Uterus (tissue), 3 donors: ENCODE measurements at regions not wholly inside any gene's neighbourhood (a gene's known extent, or its start where the extent isn't known, plus 50 kb on each side); places are given as distances from the start of the nearest gene placed in this dataset.
"Not testable (repeated sequence)": the region's sequence is repeated elsewhere in the genome, so short reads cannot be mapped to it uniquely, and the experiment has no call there.

Source experiments
- DNase-seq, 2 donors: peaks; one replicate each; pipeline ENCODE4 v3.0.0-alpha.2; 2019 to 2020
- H3K27ac ChIP-seq, 2 donors: fragments of 200-600 bp; sonication (generic); 1 replicate in 1 of 2; 2 replicates in 1 of 2; pipeline ENCODE4 v1.5.1; 2016 to 2018
- H3K27me3 ChIP-seq, 2 donors: fragments of 200-600 bp; sonication (generic); one replicate each; pipeline ENCODE4 v1.5.1; 2018 to 2019; ENCODE audit warnings: control low read depth in 1 of 2
- H3K36me3 ChIP-seq, 2 donors: fragments of 200-600 bp; sonication (generic); one replicate each; pipeline ENCODE4 v1.5.1; 2019; ENCODE audit warnings: control low read depth in 1 of 2
- H3K4me1 ChIP-seq, 2 donors: fragments of 200-600 bp; sonication (generic); one replicate each; pipeline ENCODE4 v1.5.1; 2018 to 2019; ENCODE audit warnings: control low read depth in 1 of 2
- H3K4me3 ChIP-seq, 2 donors: fragments of 200-600 bp; sonication (generic); 1 replicate in 1 of 2; 2 replicates in 1 of 2; pipeline ENCODE4 v1.5.1; 2018 to 2019; ENCODE audit warnings: mild to moderate bottlenecking in 1 of 2
- H3K9me3 ChIP-seq, 2 donors: fragments of 200-600 bp; sonication (generic); one replicate each; pipeline ENCODE4 v1.5.1; 2019; ENCODE audit warnings: control low read depth in 1 of 2
- POLR2A ChIP-seq, 2 donors: fragments of 450-650 bp; IDR thresholded peaks; one replicate each; pipeline ENCODE4 v1.6.1; 2016; ENCODE audit warnings: antibody characterized with exemption in 2 of 2, mild to moderate bottlenecking in 1 of 2, moderate library complexity in 1 of 2
- intact Hi-C: fragments of 100-400 bp; cut with DNase I; formaldehyde crosslinking; loops from one replicate; pipeline ENCODE4 v1.15.1; 2023; ENCODE audit warnings: low total_unique reads
- TF ChIP-seq, protein P1 (sequence below), 4 experiments: fragments of 200-600 bp in 2 of 4; fragments of 450-650 bp in 2 of 4; sonication (generic) in 2 of 4; IDR thresholded peaks; one replicate each; pipeline ENCODE4 v1.5.1; 2016 to 2019; ENCODE audit warnings: antibody characterized with exemption in 4 of 4, mild to moderate bottlenecking in 2 of 4, moderate library complexity in 1 of 4
- donor health status: DM: yes; HTN: yes; CAD: no.

DNA sequence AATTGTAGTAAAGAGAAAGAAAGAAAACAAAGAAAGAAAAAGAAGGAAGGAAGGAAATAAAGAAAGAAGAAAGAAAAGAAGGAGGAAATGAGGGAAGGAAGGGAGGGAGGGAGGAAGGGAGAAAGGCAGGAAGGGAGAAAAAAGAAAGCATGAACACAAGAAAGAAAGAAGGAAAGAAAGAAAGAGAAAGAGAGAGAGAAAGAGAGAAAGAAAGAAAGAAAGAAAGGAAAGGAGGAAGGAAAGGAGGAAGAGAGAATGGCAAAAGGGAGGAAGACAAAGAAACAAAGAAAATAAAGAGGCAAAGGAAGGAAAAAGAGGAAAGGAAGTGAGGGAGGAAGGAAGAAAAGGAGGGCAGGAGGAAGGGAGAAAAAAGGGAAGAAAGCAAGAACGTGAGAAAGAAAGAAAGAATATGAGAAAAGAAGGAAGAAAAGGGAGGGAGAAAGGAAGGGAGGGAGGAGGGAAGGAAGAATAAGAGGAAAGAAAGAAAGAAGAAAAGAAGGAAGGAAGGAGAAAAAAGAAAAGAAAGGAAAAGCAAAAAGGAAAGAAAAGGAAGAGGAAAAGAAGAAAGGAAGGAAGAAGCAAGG lies 2775.4 kb downstream of the RPIA start:
- H3K36me3 ChIP-seq, H3K4me3 ChIP-seq, DNase-seq, H3K27me3 ChIP-seq, H3K9me3 ChIP-seq, H3K27ac ChIP-seq, intact Hi-C loops, H3K4me1 ChIP-seq: not testable (repeated sequence)

DNA sequence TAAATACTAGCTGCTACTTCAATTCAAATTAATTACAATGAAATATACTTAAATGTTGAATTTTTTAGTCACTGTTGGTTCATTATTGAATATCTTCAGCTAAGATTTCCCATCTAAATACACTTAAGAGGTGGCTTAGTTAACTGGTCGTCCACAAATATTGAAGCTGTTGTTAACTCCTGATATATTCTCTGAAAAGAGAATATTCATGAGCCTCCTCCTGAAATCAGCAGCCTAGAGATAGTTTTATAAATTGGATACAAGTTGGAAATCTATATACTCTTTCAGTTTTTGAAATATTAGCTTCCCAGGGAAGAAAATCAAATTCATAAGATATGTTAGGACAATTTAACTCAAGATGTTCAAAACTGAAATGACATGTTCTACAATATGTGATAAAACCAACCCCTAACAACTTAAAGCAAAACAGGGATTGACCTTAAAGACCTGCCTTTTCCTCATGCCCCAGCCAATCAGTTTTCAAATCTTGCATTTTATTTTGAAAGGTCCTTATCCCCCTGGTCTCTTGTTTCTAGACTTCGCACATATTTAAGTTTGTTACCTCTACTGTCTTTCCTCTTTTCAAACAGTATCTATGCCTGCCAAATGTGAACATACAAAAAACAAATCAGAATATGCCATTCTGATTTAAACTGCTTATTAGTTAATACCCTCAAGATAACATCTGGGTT lies 2784.9 kb downstream of the RPIA start:
- H3K9me3 ChIP-seq, DNase-seq, intact Hi-C loops, H3K4me3 ChIP-seq, H3K27ac ChIP-seq, H3K36me3 ChIP-seq: not testable (repeated sequence)
- Histone ChIP-seq H3K4me1 (peaks cover 0 to 21% of the 10 kb centered on the region in 2 donors), H3K27me3 (peaks cover 17 to 32% of the 10 kb centered on the region in 2 donors)

DNA sequence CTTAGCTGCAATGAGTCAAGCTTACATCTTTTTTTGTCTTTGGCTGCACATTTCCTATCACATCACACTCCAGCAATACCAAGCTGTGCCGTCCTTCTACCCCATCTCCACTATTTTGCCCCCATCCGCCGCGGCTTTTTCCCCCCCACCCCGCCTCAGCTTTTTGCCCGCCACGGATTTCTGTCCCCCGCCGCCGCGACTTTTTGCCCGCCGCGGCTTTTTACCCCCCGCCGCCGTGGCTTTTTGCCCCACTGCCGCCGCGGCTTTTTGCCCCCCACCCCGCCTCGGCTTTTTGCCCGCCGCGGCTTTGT lies 2785.4 kb downstream of the RPIA start:
- H3K4me3 ChIP-seq, result not testable (repeated sequence)

DNA sequence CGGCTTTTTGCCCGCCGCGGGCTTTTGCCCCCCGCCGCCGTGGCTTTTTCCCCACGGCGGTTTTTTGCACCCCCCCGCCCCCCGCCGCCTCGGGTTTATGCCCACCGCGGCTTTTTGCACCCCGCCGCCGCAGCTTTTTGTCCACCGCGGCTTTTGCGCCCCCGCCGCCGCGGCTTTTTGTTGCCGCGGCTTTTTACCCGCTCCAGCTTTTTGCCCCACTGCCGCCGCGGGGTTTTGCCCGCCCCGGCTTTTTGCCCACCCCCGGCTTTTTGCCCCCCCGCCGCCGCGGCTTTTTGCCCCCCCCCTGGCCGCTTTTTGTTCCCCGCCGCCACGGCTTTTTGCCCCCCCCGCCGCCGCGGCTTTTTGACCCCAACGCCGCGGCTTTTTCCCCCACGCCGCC lies 2785.8 kb downstream of the RPIA start:
- Histone ChIP-seq H3K4me1 (peaks cover 0 to 21% of the 10 kb centered on the region in 2 donors), H3K27me3 (peaks cover 17 to 35% of the 10 kb centered on the region in 2 donors)
- H3K9me3 ChIP-seq, H3K4me3 ChIP-seq, DNase-seq, H3K36me3 ChIP-seq, intact Hi-C loops, H3K27ac ChIP-seq: not testable (repeated sequence)

More for the DNA sequence above, 2785.4 kb downstream of the RPIA start:
- H3K27me3 ChIP-seq, result peaks cover 17 to 35% of the 10 kb centered on the region in 2 donors
- intact Hi-C loops, DNase-seq, H3K9me3 ChIP-seq, H3K36me3 ChIP-seq, H3K27ac ChIP-seq: not testable (repeated sequence)
- H3K4me1 ChIP-seq, result peaks cover 0 to 21% of the 10 kb centered on the region in 2 donors

DNA sequence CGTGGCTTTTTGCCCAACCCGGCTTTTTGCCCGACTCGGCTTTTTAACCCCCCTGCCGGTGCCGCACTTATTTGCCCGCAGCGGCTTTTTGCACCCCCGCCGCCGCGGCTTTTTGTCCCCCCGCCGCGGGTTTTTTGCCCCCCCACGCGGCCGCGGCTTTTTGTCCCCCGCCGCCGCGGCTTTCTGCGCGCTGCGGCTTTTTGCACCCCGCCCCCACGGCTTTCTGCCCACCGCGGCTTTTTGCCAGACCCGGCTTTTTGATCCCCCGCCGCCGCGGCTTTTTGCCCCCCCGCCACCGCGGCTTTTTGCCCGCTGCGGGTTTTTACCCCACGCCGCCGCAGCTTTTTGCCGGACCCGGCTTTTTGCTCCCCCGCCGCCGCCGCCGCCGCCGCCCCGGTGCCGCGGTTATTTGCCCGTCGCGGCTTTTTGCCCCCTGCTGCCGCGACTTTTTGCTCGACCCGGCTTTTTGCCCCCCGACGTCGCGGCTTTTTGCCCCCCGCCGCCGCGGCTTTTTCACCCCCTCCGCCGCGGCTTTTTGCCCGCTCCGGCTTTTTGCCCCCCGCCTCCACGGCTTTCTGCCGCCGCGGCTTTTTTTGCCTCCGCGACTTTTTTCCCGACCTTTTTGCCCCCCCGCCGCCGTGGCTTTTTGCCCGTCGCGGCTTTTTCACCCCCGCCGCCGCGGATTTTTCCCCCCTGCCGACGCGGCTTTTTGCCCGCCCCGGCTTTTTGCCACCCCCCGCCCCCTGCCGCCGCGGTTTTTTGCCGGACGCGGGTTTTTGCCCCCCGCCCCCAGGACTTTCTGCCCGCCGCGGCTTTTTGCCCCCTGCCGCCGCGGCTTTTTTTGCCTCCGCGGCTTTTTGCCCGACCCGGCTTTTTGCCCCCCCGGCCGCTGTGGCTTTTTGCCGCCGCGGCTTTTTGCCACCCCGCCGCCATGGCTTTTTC lies 2786.5 kb downstream of the RPIA start:
- H3K36me3 ChIP-seq, result no peaks in the 10 kb centered on the region
- TF ChIP-seq POLR2A (IDR thresholded peaks at IDR 0.05), result no peak
- TF ChIP-seq, protein P1, sequence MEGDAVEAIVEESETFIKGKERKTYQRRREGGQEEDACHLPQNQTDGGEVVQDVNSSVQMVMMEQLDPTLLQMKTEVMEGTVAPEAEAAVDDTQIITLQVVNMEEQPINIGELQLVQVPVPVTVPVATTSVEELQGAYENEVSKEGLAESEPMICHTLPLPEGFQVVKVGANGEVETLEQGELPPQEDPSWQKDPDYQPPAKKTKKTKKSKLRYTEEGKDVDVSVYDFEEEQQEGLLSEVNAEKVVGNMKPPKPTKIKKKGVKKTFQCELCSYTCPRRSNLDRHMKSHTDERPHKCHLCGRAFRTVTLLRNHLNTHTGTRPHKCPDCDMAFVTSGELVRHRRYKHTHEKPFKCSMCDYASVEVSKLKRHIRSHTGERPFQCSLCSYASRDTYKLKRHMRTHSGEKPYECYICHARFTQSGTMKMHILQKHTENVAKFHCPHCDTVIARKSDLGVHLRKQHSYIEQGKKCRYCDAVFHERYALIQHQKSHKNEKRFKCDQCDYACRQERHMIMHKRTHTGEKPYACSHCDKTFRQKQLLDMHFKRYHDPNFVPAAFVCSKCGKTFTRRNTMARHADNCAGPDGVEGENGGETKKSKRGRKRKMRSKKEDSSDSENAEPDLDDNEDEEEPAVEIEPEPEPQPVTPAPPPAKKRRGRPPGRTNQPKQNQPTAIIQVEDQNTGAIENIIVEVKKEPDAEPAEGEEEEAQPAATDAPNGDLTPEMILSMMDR (IDR thresholded peaks at IDR 0.05), result no peak
- H3K27ac ChIP-seq, result no peak overlapping the region
- no peaks in the 10 kb centered on the region for H3K9me3 ChIP-seq
- intact Hi-C loops, result no loop called here
- peaks cover 0 to 21% of the 10 kb centered on the region in 2 donors for H3K4me1 ChIP-seq
- H3K27me3 ChIP-seq, result peaks cover 17 to 35% of the 10 kb centered on the region in 2 donors
- H3K4me3 ChIP-seq, result peak overlapping the region in 1 of 2 donors; percentile 0
- no peak for DNase-seq

DNA sequence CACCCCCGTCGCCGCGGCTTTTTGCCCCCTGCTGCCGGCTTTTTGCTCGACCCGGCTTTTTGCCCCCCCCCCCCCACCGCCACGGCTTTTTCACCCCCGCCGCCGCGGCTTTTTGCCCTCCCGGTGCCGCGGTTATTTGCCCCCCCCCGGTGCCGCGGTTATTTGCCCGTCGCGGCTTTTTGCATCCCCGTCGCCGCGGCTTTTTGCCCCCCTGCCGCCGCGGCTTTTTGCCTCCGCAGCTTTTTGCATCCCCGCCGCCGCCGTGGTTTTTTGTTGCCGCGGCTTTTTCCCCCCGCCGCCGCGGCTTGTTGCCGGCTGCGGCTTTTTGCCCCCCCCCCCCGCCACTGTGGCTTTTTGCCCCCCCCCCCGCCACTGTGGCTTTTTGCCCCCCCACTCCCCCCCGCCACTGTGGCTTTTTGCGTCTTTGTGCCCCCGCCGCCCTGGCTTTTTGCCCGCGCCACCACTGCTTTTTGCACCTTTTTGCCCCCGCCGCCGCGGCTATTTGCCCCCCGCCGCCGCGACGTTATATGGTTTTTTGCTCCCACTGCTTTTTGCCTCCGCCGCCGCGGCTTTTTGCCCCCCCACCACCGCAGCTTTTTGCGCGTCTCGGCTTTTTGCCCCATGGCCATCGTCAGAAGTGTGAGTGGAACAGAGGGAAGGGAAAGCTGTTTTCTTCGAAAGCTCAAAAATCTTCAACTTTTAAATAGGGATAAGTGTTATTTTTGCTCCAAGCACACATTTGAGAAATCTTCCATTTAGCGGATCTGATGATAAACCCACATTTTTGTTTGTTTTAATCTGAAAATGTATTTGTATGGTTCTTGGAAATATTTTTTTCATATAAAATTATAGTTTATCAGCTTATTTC lies 2787.6 kb downstream of the RPIA start:
- H3K36me3 ChIP-seq, H3K9me3 ChIP-seq, DNase-seq, intact Hi-C loops, H3K27ac ChIP-seq: not testable (repeated sequence)
- Histone ChIP-seq H3K4me1 (peaks cover 0 to 21% of the 10 kb centered on the region in 2 donors), H3K4me3 (peak overlapping the region in 1 of 2 donors; percentile 19), H3K27me3 (peaks cover 17 to 35% of the 10 kb centered on the region in 2 donors)

DNA sequence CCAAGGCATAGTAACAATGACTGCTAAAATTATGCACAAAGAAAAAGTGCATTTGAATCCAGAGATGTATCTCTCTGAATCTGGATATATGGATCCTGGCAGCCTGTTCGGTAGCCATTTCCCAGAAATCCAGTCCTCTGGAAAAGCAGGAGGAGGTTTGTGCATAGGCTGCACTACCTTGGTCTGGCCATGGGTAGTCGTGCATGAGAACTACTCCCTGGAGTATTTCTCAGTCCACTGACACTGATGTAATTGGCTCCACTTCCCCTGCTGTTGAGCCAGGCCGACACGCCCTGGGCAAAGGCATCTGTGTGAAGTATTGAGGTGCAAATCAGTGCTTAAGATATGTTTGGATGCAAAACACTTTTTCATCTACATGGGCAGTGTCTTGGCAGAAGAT lies 2793.8 kb downstream of the RPIA start:
- H3K27me3 ChIP-seq, H3K27ac ChIP-seq, H3K4me1 ChIP-seq, DNase-seq, intact Hi-C loops, H3K4me3 ChIP-seq, H3K36me3 ChIP-seq, H3K9me3 ChIP-seq: not testable (repeated sequence)

DNA sequence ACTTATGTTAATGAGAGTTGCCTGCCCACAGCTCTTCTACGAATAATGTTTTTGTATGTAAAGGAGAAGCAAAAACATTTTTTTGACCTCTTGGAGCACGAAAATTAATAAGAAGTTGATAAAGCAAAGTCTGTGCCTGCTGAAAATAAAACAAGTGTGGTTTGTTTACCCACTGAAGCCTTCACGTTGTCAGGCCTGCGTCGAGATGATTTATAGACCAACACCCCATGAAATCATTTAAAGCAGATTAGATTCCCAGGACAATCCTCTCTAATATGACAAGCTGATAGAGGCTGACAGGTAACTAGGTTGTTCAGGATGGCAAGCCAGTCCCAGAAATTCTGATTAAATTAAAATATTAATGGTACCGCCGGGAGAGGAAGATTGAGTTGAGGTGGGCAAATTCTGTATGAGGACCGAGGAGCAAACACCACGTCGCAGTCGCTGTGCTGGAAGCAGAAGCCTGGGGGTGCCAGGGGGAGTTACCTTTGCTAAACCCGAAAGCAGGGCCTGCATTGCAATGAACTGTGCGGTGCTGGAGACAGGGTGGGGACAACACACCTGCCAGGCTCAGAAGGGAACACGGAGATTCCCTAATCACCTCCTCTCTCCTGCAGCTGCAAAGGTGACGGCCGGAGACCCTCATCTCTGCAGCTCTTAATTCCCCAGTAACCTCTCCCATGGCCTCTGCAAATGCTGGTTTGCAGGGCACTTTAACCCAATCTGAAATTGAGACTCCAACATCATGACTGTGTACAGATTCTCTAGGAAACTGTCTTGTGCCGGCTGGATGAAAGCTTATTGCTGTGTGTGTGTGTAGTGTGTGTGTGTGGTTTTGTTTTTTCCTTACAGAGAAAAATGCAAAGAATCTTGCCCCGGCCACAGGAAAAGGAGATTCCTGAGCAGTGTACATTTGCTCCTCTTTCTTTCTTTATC lies 2805.9 kb downstream of the RPIA start:
- H3K27ac ChIP-seq, intact Hi-C loops, DNase-seq, H3K27me3 ChIP-seq, H3K9me3 ChIP-seq, H3K4me3 ChIP-seq, H3K4me1 ChIP-seq, H3K36me3 ChIP-seq: not testable (repeated sequence)

DNA sequence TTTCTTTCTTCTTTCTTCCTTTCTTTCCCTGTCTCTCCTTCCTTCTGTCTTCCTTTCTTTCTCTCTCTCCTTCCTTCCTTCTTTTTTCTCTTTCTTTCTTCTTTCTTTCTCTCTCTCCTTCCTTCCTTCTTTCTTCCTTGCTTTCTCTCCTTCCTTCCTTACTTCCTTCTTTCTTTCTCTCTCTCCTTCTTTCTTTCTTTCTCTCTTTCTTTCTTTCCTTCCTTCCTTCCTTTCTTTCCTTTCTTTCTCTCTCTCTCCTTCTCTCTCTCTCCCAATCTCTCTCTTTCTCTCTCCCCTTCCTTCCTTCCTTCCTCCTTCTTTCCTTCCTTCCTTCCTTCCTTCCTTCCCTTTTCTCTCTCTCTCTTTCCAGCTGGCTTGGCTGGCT lies 2806.6 kb downstream of the RPIA start:
- intact Hi-C loops, DNase-seq, H3K4me3 ChIP-seq, H3K9me3 ChIP-seq, H3K27ac ChIP-seq, H3K36me3 ChIP-seq, H3K27me3 ChIP-seq, H3K4me1 ChIP-seq: not testable (repeated sequence)

DNA sequence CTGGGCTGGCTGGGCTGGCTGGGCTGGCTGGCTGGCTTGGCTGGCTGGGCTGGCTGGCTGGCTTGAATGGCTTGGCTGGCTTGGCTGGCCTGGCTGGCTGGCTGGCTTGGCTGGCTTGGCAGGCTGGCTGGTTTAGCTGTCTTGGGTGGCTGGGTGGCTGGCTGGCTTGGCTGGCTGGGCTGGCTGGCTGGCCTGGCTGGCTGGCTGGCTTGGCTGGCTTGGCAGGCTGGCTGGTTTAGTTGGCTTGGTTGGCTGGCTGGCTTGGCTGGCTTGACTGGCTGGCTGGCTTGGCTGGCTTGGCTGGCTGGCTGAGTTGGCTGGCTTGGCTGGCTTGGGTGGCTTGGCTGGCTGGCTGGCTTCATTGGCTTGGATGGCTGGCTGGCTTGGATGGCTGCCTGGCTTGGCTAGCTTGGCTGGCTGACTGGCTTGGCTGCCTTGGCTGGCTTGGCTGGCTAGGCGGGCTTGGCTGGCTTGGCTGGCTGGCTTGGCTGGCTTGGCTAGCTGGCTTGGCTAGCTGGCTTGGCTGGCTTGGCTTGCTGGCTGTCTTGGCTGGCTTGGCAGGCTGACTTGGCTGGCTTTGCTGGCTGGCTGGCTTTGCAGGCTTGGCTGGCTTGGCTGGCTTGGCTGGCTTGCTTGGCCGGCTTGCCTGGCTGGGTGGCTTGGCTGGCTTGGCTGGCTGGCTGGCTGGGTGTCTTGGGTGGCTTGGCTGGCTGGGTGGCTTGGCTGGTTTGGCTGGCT lies 2807.2 kb downstream of the RPIA start:
- H3K9me3 ChIP-seq, intact Hi-C loops, H3K27ac ChIP-seq, H3K4me1 ChIP-seq, H3K27me3 ChIP-seq, H3K4me3 ChIP-seq, DNase-seq, H3K36me3 ChIP-seq: not testable (repeated sequence)
